ENCODE measurements at regions not wholly inside any gene's neighbourhood (a gene's known extent, or its start where the extent isn't known, plus 50 kb on each side); places are given as distances from the start of the nearest gene placed in this dataset.

DNA sequence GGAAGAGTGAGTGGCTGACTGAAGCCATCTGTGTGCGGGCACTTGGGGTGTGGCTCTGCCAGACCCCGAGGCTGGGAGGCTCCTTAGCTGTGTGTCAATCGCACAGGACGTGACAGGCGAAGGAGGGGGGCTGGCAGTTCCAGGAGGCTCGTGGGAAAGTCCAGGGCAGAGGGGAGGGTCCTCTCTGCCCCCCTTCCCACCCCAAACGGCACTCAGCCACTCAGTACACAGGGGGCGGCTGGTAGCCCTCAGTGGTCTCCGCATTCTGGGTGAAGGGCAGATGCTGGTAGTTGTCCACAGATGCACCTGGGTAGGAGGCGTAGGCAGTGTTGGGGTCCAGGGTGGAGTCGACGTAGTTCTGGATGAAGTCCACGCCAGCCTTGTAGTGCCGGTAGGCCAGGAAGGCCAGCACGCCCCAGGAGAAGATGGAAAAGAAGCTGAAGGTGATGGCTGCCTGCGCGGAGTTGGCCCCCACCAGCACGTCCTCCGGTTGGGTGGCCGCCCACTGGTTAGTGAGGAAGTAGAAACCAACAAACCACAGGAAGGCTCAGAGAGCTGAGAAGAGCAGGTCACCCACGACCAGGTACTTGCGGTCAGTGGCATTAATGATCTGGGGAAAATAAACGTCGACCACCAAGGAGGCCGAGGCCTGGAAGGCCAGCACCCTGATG is 85.4 kb upstream of the CEP78 start:
- Histone ChIP-seq H3K9ac (ENCODE audit: insufficient read depth, low read length) (no peak overlapping the region), H2AFZ (ENCODE audit: low read length) (no peak overlapping the region), H4K20me1 (ENCODE audit: control insufficient read depth, extremely low read depth, insufficient read depth, low read length) (no peaks in the 10 kb centered on the region), H3K9me3 (ENCODE audit: control insufficient read depth, insufficient read depth, low read depth, low read length) (no peaks in the 10 kb centered on the region), H3K4me1 (ENCODE audit: control insufficient read depth, extremely low read depth, insufficient read depth, low read length) (no peaks in the 10 kb centered on the region), H3K36me3 (ENCODE audit: control insufficient read depth, insufficient read depth, low read length) (no peaks in the 10 kb centered on the region), H3K79me2 (ENCODE audit: control insufficient read depth, insufficient read depth, low read length) (no peaks in the 10 kb centered on the region), H3K4me3 (replicated peaks in 1 of 4; ENCODE audit: control extremely low read depth in 1 of 4, insufficient read depth in 1 of 4, low read depth in 3 of 4, low read length in 4 of 4) (no peak overlapping the region), H3K4me2 (ENCODE audit: extremely low read depth, insufficient read depth, low read length) (no peak overlapping the region), H3K27ac (ENCODE audit: insufficient read depth, low read length) (no peak overlapping the region), H3K27me3 (ENCODE audit: control insufficient read depth, insufficient read depth, low read length) (no peaks in the 10 kb centered on the region)
- DNase-seq (ENCODE audit: low read depth in 2 of 2): no peak
- TF ChIP-seq, protein P1, sequence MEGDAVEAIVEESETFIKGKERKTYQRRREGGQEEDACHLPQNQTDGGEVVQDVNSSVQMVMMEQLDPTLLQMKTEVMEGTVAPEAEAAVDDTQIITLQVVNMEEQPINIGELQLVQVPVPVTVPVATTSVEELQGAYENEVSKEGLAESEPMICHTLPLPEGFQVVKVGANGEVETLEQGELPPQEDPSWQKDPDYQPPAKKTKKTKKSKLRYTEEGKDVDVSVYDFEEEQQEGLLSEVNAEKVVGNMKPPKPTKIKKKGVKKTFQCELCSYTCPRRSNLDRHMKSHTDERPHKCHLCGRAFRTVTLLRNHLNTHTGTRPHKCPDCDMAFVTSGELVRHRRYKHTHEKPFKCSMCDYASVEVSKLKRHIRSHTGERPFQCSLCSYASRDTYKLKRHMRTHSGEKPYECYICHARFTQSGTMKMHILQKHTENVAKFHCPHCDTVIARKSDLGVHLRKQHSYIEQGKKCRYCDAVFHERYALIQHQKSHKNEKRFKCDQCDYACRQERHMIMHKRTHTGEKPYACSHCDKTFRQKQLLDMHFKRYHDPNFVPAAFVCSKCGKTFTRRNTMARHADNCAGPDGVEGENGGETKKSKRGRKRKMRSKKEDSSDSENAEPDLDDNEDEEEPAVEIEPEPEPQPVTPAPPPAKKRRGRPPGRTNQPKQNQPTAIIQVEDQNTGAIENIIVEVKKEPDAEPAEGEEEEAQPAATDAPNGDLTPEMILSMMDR (conservative IDR thresholded peaks at IDR 0.05 in 1 of 2, IDR thresholded peaks at IDR 0.05 in 1 of 2; ENCODE audit: low read depth in 1 of 2, low read length in 2 of 2): no peak
- TF ChIP-seq EZH2 (IDR thresholded peaks at IDR 0.05; ENCODE audit: low read length, missing control alignments): no peak

DNA sequence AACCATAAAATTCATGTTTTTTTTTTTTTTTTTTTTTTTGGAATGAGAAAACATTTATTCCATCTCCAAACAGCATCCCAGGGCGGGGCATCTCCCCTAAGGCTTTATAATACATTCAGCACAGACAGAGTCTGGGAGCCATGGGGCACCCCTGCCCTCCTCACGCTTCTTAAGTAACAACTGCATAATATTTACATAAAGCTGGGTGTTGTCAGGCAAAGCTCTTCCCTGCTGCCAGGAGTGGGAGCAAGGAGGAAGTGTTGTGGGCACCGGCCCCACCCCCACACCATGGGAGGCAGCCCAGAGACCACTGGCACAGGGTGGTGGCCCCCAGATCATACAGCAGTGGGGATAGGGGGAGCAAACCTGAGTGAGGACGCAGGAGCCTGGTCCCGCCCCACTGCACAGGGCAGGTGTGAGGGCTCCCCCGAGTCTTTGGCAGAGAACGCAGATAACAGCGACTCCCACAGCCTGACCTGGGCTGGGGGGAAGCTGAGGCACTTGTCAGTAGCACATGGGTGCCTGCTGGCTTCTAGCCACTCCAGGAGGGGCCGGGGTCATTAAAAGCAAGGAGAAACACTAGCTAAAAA is 86.1 kb upstream of the CEP78 start:
- no peaks in the 10 kb centered on the region for H3K27me3 ChIP-seq (ENCODE audit: control insufficient read depth, insufficient read depth, low read length)
- H3K4me3 ChIP-seq (replicated peaks in 1 of 4; ENCODE audit: control extremely low read depth in 1 of 4, insufficient read depth in 1 of 4, low read depth in 3 of 4, low read length in 4 of 4): no peak overlapping the region
- H3K4me2 ChIP-seq (ENCODE audit: extremely low read depth, insufficient read depth, low read length): no peak overlapping the region
- H3K36me3 ChIP-seq (ENCODE audit: control insufficient read depth, insufficient read depth, low read length): no peaks in the 10 kb centered on the region
- TF ChIP-seq, protein P1 (conservative IDR thresholded peaks at IDR 0.05 in 1 of 2, IDR thresholded peaks at IDR 0.05 in 1 of 2; ENCODE audit: low read depth in 1 of 2, low read length in 2 of 2): no peak
- TF ChIP-seq EZH2 (IDR thresholded peaks at IDR 0.05; ENCODE audit: low read length, missing control alignments): no peak
- H4K20me1 ChIP-seq (ENCODE audit: control insufficient read depth, extremely low read depth, insufficient read depth, low read length): no peaks in the 10 kb centered on the region
- H3K9me3 ChIP-seq (ENCODE audit: control insufficient read depth, insufficient read depth, low read depth, low read length): no peaks in the 10 kb centered on the region
- no peaks in the 10 kb centered on the region for H3K79me2 ChIP-seq (ENCODE audit: control insufficient read depth, insufficient read depth, low read length)
- H3K4me1 ChIP-seq (ENCODE audit: control insufficient read depth, extremely low read depth, insufficient read depth, low read length): no peaks in the 10 kb centered on the region
- H3K9ac ChIP-seq (ENCODE audit: insufficient read depth, low read length): no peak overlapping the region
- H3K27ac ChIP-seq (ENCODE audit: insufficient read depth, low read length): no peak overlapping the region
- no peak overlapping the region for H2AFZ ChIP-seq (ENCODE audit: low read length)
- no peak for DNase-seq (ENCODE audit: low read depth in 2 of 2)

DNA sequence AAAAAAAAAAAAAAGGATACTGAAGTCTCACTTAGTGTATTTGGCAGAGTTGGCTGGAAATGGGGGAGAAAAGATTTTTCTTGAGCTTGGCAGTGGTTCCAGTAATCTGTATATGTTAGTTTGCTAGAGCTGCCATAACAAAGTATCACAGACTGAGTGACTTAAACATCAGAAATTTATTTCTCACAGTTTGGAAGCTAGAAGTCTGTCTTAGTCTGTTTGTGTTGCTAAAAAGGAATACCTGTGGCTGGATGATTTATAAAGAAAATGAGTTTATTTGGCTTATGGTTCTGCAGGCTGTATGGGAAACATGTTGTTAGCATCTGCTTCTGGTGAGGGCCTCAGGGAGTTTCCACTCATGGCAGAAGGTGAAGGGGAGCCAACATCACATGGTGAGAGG is 89.6 kb upstream of the CEP78 start:
- H3K4me1 ChIP-seq (ENCODE audit: control insufficient read depth, extremely low read depth, insufficient read depth, low read length): no peaks in the 10 kb centered on the region
- H3K27ac ChIP-seq (ENCODE audit: insufficient read depth, low read length): no peak overlapping the region
- no peaks in the 10 kb centered on the region for H3K36me3 ChIP-seq (ENCODE audit: control insufficient read depth, insufficient read depth, low read length)
- H3K4me2 ChIP-seq (ENCODE audit: extremely low read depth, insufficient read depth, low read length): no peak overlapping the region
- no peaks in the 10 kb centered on the region for H3K9me3 ChIP-seq (ENCODE audit: control insufficient read depth, insufficient read depth, low read depth, low read length)
- no peak overlapping the region for H3K4me3 ChIP-seq (replicated peaks in 1 of 4; ENCODE audit: control extremely low read depth in 1 of 4, insufficient read depth in 1 of 4, low read depth in 3 of 4, low read length in 4 of 4)
- H3K27me3 ChIP-seq (ENCODE audit: control insufficient read depth, insufficient read depth, low read length): no peaks in the 10 kb centered on the region
- no peaks in the 10 kb centered on the region for H4K20me1 ChIP-seq (ENCODE audit: control insufficient read depth, extremely low read depth, insufficient read depth, low read length)
- TF ChIP-seq, protein P1 (conservative IDR thresholded peaks at IDR 0.05 in 1 of 2, IDR thresholded peaks at IDR 0.05 in 1 of 2; ENCODE audit: low read depth in 1 of 2, low read length in 2 of 2): no peak
- no peak for TF ChIP-seq EZH2 (IDR thresholded peaks at IDR 0.05; ENCODE audit: low read length, missing control alignments)
- peak in 1 of 2 donors; percentile 75 for DNase-seq (ENCODE audit: low read depth in 2 of 2)
- H3K9ac ChIP-seq (ENCODE audit: insufficient read depth, low read length): no peak overlapping the region
- H3K79me2 ChIP-seq (ENCODE audit: control insufficient read depth, insufficient read depth, low read length): no peaks in the 10 kb centered on the region
- H2AFZ ChIP-seq (ENCODE audit: low read length): no peak overlapping the region
